Hippocampal formation (tissue), 2 donors: ENCODE measurements at regions not wholly inside any gene's neighbourhood (a gene's known extent, or its start where the extent isn't known, plus 50 kb on each side); places are given as distances from the start of the nearest gene placed in this dataset.

ENCODE experiments used
- DNase-seq, 2 donors: peaks; one replicate each; lab custom pipeline; 2025; lab: John Stamatoyannopoulos, UW

- no peak for DNase-seq
Measured at GRCh38 chr13:72456486-72456885, 270.9 kb downstream of the MZT1 start.

- no peak for DNase-seq
Measured at GRCh38 chr13:72453161-72453560, 274.3 kb downstream of the MZT1 start.

- no peak for DNase-seq
Measured at GRCh38 chr13:72448082-72448481, 279.3 kb downstream of the MZT1 start.

- DNase-seq: no peak
Measured at GRCh38 chr13:72444999-72445398, 282.4 kb downstream of the MZT1 start.

GRCh38 chr13:72437458-72437857, 290.0 kb downstream of the MZT1 start:
- DNase-seq: no peak

GRCh38 chr13:72435251-72435650, 292.2 kb downstream of the MZT1 start:
- DNase-seq: no peak

- DNase-seq: no peak
Measured at GRCh38 chr13:72431981-72432682, 295.3 kb downstream of the MZT1 start.

GRCh38 chr13:72430923-72431322, 296.5 kb downstream of the MZT1 start:
- DNase-seq: no peak

GRCh38 chr13:72427757-72428528, 299.5 kb downstream of the MZT1 start:
- DNase-seq: no peak

- no peak for DNase-seq
Measured at GRCh38 chr13:72424059-72424458, 303.4 kb downstream of the MZT1 start.

GRCh38 chr13:72415817-72416216, 311.6 kb downstream of the MZT1 start:
- DNase-seq: no peak

GRCh38 chr13:72412481-72412880, 314.9 kb downstream of the MZT1 start:
- no peak for DNase-seq

GRCh38 chr13:72405441-72405840, 322.0 kb downstream of the MZT1 start:
- no peak for DNase-seq

- no peak for DNase-seq
Measured at GRCh38 chr13:72403396-72404010, 323.9 kb downstream of the MZT1 start.

- DNase-seq: no peak
Measured at GRCh38 chr13:72400856-72401255, 326.6 kb downstream of the MZT1 start.

- no peak for DNase-seq
Measured at GRCh38 chr13:72399351-72399750, 328.1 kb downstream of the MZT1 start.

- DNase-seq: no peak
Measured at GRCh38 chr13:72397265-72397664, 330.2 kb downstream of the MZT1 start.

- DNase-seq: no peak
Measured at GRCh38 chr13:72390909-72391308, 336.5 kb downstream of the MZT1 start.

GRCh38 chr13:72386138-72386684, 341.2 kb downstream of the MZT1 start:
- no peak for DNase-seq

- no peak for DNase-seq
Measured at GRCh38 chr13:72384879-72385278, 342.6 kb downstream of the MZT1 start.

GRCh38 chr13:72384186-72384823, 343.1 kb downstream of the MZT1 start:
- DNase-seq: no peak

- DNase-seq: no peak
Measured at GRCh38 chr13:72383646-72384045, 343.8 kb downstream of the MZT1 start.
